NCI-H2171 treated with DMSO at 0.1 percent for 48 hours (cell line): ENCODE measurements at regions not wholly inside any gene's neighbourhood (a gene's known extent, or its start where the extent isn't known, plus 50 kb on each side); places are given as distances from the start of the nearest gene placed in this dataset.
A peak's percentile ranks its signal among the peaks of the same experiment; 100 is the strongest.

Experiments
- DNase-seq: peaks from one replicate; lab custom pipeline; 2025; lab: John Stamatoyannopoulos, UW

- no peak for DNase-seq
Measured at GRCh38 chr5:145708169-145708568, 127.0 kb downstream of the PRELID2 start.

GRCh38 chr5:145704724-145705123 is 130.4 kb downstream of the PRELID2 start:
- no peak for DNase-seq

GRCh38 chr5:145703856-145704255 is 131.3 kb downstream of the PRELID2 start:
- no peak for DNase-seq

GRCh38 chr5:145701404-145701803 is 133.7 kb downstream of the PRELID2 start:
- no peak for DNase-seq

GRCh38 chr5:145699846-145700245 is 135.3 kb downstream of the PRELID2 start:
- DNase-seq, result no peak

GRCh38 chr5:145697251-145697990 is 137.7 kb downstream of the PRELID2 start:
- no peak for DNase-seq

GRCh38 chr5:145689235-145689634 is 145.9 kb downstream of the PRELID2 start:
- DNase-seq, result no peak

- DNase-seq, result no peak
Measured at GRCh38 chr5:145687943-145688342, 147.2 kb downstream of the PRELID2 start.

- no peak for DNase-seq
Measured at GRCh38 chr5:145685417-145685816, 149.7 kb downstream of the PRELID2 start.

- DNase-seq, result no peak
Measured at GRCh38 chr5:145683431-145683830, 151.7 kb downstream of the PRELID2 start.

- DNase-seq, result no peak
Measured at GRCh38 chr5:145682197-145682899, 152.8 kb downstream of the PRELID2 start.

- DNase-seq, result peak; percentile 29
Measured at GRCh38 chr5:145681686-145682085, 153.5 kb downstream of the PRELID2 start.

- DNase-seq, result no peak
Measured at GRCh38 chr5:145681216-145681615, 153.9 kb downstream of the PRELID2 start.

GRCh38 chr5:145680767-145681166 is 154.4 kb downstream of the PRELID2 start:
- DNase-seq, result no peak

- DNase-seq, result no peak
Measured at GRCh38 chr5:145680169-145680568, 155.0 kb downstream of the PRELID2 start.

GRCh38 chr5:145678255-145678654 is 156.9 kb downstream of the PRELID2 start:
- DNase-seq, result no peak

GRCh38 chr5:145673786-145674185 is 161.4 kb downstream of the PRELID2 start:
- DNase-seq, result no peak

- DNase-seq, result no peak
Measured at GRCh38 chr5:145668714-145669113, 166.4 kb downstream of the PRELID2 start.

- no peak for DNase-seq
Measured at GRCh38 chr5:145667742-145668141, 167.4 kb downstream of the PRELID2 start.

- DNase-seq, result no peak
Measured at GRCh38 chr5:145666591-145666990, 168.6 kb downstream of the PRELID2 start.

GRCh38 chr5:145661737-145662485 is 173.2 kb downstream of the PRELID2 start:
- no peak for DNase-seq

- DNase-seq, result no peak
Measured at GRCh38 chr5:145660897-145661640, 174.1 kb downstream of the PRELID2 start.
